ENCODE measurements at regions not wholly inside any gene's neighbourhood (a gene's known extent, or its start where the extent isn't known, plus 50 kb on each side); places are given as distances from the start of the nearest gene placed in this dataset.

- Histone ChIP-seq H3K4me1 (ENCODE audit: low read length) (no peaks in the 10 kb centered on the region), H4K20me1 (ENCODE audit: insufficient read depth, low read length) (no peaks in the 10 kb centered on the region), H3K4me3 (ENCODE audit: low read length) (no peak overlapping the region), H3K27me3 (ENCODE audit: low read depth, low read length) (no peaks in the 10 kb centered on the region), H2AFZ (ENCODE audit: low read depth, low read length) (no peak overlapping the region), H3K36me3 (replicated peaks; ENCODE audit: low read depth, low read length) (no peaks in the 10 kb centered on the region), H3K79me2 (ENCODE audit: low read length) (no peaks in the 10 kb centered on the region), H3K9me3 (ENCODE audit: insufficient read depth, low read length) (no peaks in the 10 kb centered on the region), H3K27ac (ENCODE audit: low read length) (no peak overlapping the region), H3K9ac (ENCODE audit: low read length) (no peak overlapping the region), H3K4me2 (ENCODE audit: low read length) (no peak overlapping the region)
- TF ChIP-seq EZH2phosphoT487 (IDR thresholded peaks at IDR 0.05; ENCODE audit: low read depth) = no peak
- no peak for TF ChIP-seq CTCF (IDR thresholded peaks at IDR 0.05; ENCODE audit: low read depth, low read length)
Measured at GRCh38 chr6:163922562-163922961, 508.0 kb downstream of the QKI start.

GRCh38 chr6:163919652-163920051 is 505.1 kb downstream of the QKI start:
- Histone ChIP-seq H2AFZ (ENCODE audit: low read depth, low read length) (no peak overlapping the region), H3K4me3 (ENCODE audit: low read length) (no peak overlapping the region), H3K36me3 (replicated peaks; ENCODE audit: low read depth, low read length) (no peaks in the 10 kb centered on the region), H3K79me2 (ENCODE audit: low read length) (no peaks in the 10 kb centered on the region), H3K27me3 (ENCODE audit: low read depth, low read length) (no peaks in the 10 kb centered on the region), H3K9ac (ENCODE audit: low read length) (no peak overlapping the region), H3K27ac (ENCODE audit: low read length) (no peak overlapping the region), H3K4me2 (ENCODE audit: low read length) (no peak overlapping the region), H3K9me3 (ENCODE audit: insufficient read depth, low read length) (no peaks in the 10 kb centered on the region), H3K4me1 (ENCODE audit: low read length) (no peaks in the 10 kb centered on the region), H4K20me1 (ENCODE audit: insufficient read depth, low read length) (no peaks in the 10 kb centered on the region)
- no peak for TF ChIP-seq CTCF (IDR thresholded peaks at IDR 0.05; ENCODE audit: low read depth, low read length)
- no peak for TF ChIP-seq EZH2phosphoT487 (IDR thresholded peaks at IDR 0.05; ENCODE audit: low read depth)

GRCh38 chr6:163916315-163917081 is 502.0 kb downstream of the QKI start:
- H4K20me1 ChIP-seq (ENCODE audit: insufficient read depth, low read length) = no peaks in the 10 kb centered on the region
- H3K27ac ChIP-seq (ENCODE audit: low read length) = no peak overlapping the region
- H2AFZ ChIP-seq (ENCODE audit: low read depth, low read length) = no peak overlapping the region
- H3K79me2 ChIP-seq (ENCODE audit: low read length) = no peaks in the 10 kb centered on the region
- H3K9ac ChIP-seq (ENCODE audit: low read length) = no peak overlapping the region
- H3K4me2 ChIP-seq (ENCODE audit: low read length) = no peak overlapping the region
- H3K27me3 ChIP-seq (ENCODE audit: low read depth, low read length) = no peaks in the 10 kb centered on the region
- H3K4me3 ChIP-seq (ENCODE audit: low read length) = no peak overlapping the region
- TF ChIP-seq EZH2phosphoT487 (IDR thresholded peaks at IDR 0.05; ENCODE audit: low read depth) (no peak), CTCF (IDR thresholded peaks at IDR 0.05; ENCODE audit: low read depth, low read length) (no peak)
- H3K36me3 ChIP-seq (replicated peaks; ENCODE audit: low read depth, low read length) = no peaks in the 10 kb centered on the region
- no peaks in the 10 kb centered on the region for H3K9me3 ChIP-seq (ENCODE audit: insufficient read depth, low read length)
- H3K4me1 ChIP-seq (ENCODE audit: low read length) = no peaks in the 10 kb centered on the region

GRCh38 chr6:163915131-163915530 is 500.6 kb downstream of the QKI start:
- no peaks in the 10 kb centered on the region for H3K27me3 ChIP-seq (ENCODE audit: low read depth, low read length)
- H2AFZ ChIP-seq (ENCODE audit: low read depth, low read length) = no peak overlapping the region
- no peak overlapping the region for H3K27ac ChIP-seq (ENCODE audit: low read length)
- no peak overlapping the region for H3K4me2 ChIP-seq (ENCODE audit: low read length)
- TF ChIP-seq EZH2phosphoT487 (IDR thresholded peaks at IDR 0.05; ENCODE audit: low read depth) (no peak), CTCF (IDR thresholded peaks at IDR 0.05; ENCODE audit: low read depth, low read length) (no peak)
- H3K4me1 ChIP-seq (ENCODE audit: low read length) = no peaks in the 10 kb centered on the region
- no peaks in the 10 kb centered on the region for H3K79me2 ChIP-seq (ENCODE audit: low read length)
- H3K36me3 ChIP-seq (replicated peaks; ENCODE audit: low read depth, low read length) = no peaks in the 10 kb centered on the region
- no peaks in the 10 kb centered on the region for H3K9me3 ChIP-seq (ENCODE audit: insufficient read depth, low read length)
- H4K20me1 ChIP-seq (ENCODE audit: insufficient read depth, low read length) = no peaks in the 10 kb centered on the region
- H3K9ac ChIP-seq (ENCODE audit: low read length) = no peak overlapping the region
- H3K4me3 ChIP-seq (ENCODE audit: low read length) = no peak overlapping the region
